Bronchial epithelial cell (primary cell): ENCODE measurements at regions not wholly inside any gene's neighbourhood (a gene's known extent, or its start where the extent isn't known, plus 50 kb on each side); places are given as distances from the start of the nearest gene placed in this dataset.

Experiments used
- DNase-seq: peaks from one replicate; pipeline ENCODE4 v3.0.0-alpha.2; 2010; ENCODE audit warnings: low read depth
- FAIRE-seq: peaks from 2 replicates; lab custom pipeline; 2011; peaks lifted over from hg19 to GRCh38; lab: Jason Lieb, UNC
- H3K27me3 ChIP-seq: 2 replicates; pipeline ENCODE4 v1.5.1; 2011; ENCODE audit warnings: low read length; ENCODE audit not compliant: control insufficient read depth, insufficient read depth
- H3K36me3 ChIP-seq: 2 replicates; pipeline ENCODE4 v1.5.1; 2011; ENCODE audit warnings: low read length; ENCODE audit not compliant: control insufficient read depth, insufficient read depth
- H3K4me3 ChIP-seq: 2 replicates; pipeline ENCODE4 v1.5.1; 2011; ENCODE audit warnings: mild to moderate bottlenecking, low read depth, low read length, control low read depth
- CTCF ChIP-seq: IDR thresholded peaks from 2 replicates; pipeline ENCODE4 v1.5.1; 2011; ENCODE audit warnings: mild to moderate bottlenecking, moderate library complexity, low read length, control low read depth, inconsistent platforms; ENCODE audit not compliant: insufficient read depth, severe bottlenecking

- peak; percentile 85 for TF ChIP-seq CTCF
- Histone ChIP-seq H3K4me3 (no peak overlapping the region), H3K27me3 (no peaks in the 10 kb centered on the region), H3K36me3 (no peaks in the 10 kb centered on the region)
- DNase-seq (peak; percentile 28), FAIRE-seq (no peak)
Observed at GRCh38 chr5:10863763-10864383, 102.8 kb upstream of the DAP start.

GRCh38 chr5:10862085-10862484 lies 101.1 kb upstream of the DAP start:
- FAIRE-seq (no peak), DNase-seq (no peak)
- H3K36me3 ChIP-seq, result no peaks in the 10 kb centered on the region
- H3K4me3 ChIP-seq, result no peak overlapping the region
- no peaks in the 10 kb centered on the region for H3K27me3 ChIP-seq
- TF ChIP-seq CTCF, result no peak

GRCh38 chr5:10861423-10861790 lies 100.4 kb upstream of the DAP start:
- no peak for FAIRE-seq
- H3K4me3 ChIP-seq, result no peak overlapping the region
- DNase-seq, result no peak
- H3K27me3 ChIP-seq, result no peaks in the 10 kb centered on the region
- TF ChIP-seq CTCF, result no peak
- H3K36me3 ChIP-seq, result no peaks in the 10 kb centered on the region

GRCh38 chr5:10860645-10861422 lies 99.8 kb upstream of the DAP start:
- H3K4me3 ChIP-seq, result no peak overlapping the region
- no peak for DNase-seq
- no peaks in the 10 kb centered on the region for H3K27me3 ChIP-seq
- TF ChIP-seq CTCF, result no peak
- no peaks in the 10 kb centered on the region for H3K36me3 ChIP-seq
- no peak for FAIRE-seq

GRCh38 chr5:10860196-10860543 lies 99.1 kb upstream of the DAP start:
- TF ChIP-seq CTCF, result no peak

More at GRCh38 chr5:10860196-10860543, 99.1 kb upstream of the DAP start:
- no peak overlapping the region for H3K4me3 ChIP-seq
- DNase-seq (no peak), FAIRE-seq (no peak)
- H3K27me3 ChIP-seq, result no peaks in the 10 kb centered on the region
- no peaks in the 10 kb centered on the region for H3K36me3 ChIP-seq
